NCI-H187 (cell line): ENCODE measurements at regions not wholly inside any gene's neighbourhood (a gene's known extent, or its start where the extent isn't known, plus 50 kb on each side); places are given as distances from the start of the nearest gene placed in this dataset.

Source experiments
- DNase-seq, 2 experiments: peaks; one replicate each; lab custom pipeline; 2025; lab: John Stamatoyannopoulos, UW

- no peak for DNase-seq
Observed at GRCh38 chr20:11389186-11389585, 528.5 kb upstream of the BTBD3 start.

GRCh38 chr20:11391591-11391990 is 526.1 kb upstream of the BTBD3 start:
- no peak for DNase-seq

- no peak for DNase-seq
Observed at GRCh38 chr20:11394145-11394833, 523.4 kb upstream of the BTBD3 start.

GRCh38 chr20:11395581-11395980 is 522.1 kb upstream of the BTBD3 start:
- no peak for DNase-seq

GRCh38 chr20:11401988-11402387 is 515.7 kb upstream of the BTBD3 start:
- no peak for DNase-seq

- no peak for DNase-seq
Observed at GRCh38 chr20:11403711-11404110, 514.0 kb upstream of the BTBD3 start.

- DNase-seq = no peak
Observed at GRCh38 chr20:11406877-11407276, 510.8 kb upstream of the BTBD3 start.

GRCh38 chr20:11409561-11409960 is 508.1 kb upstream of the BTBD3 start:
- no peak for DNase-seq

- no peak for DNase-seq
Observed at GRCh38 chr20:11411765-11412164, 505.9 kb upstream of the BTBD3 start.

- no peak for DNase-seq
Observed at GRCh38 chr20:11426948-11427347, 490.7 kb upstream of the BTBD3 start.

GRCh38 chr20:11429168-11429567 is 488.5 kb upstream of the BTBD3 start:
- DNase-seq = no peak

- no peak for DNase-seq
Observed at GRCh38 chr20:11429889-11430519, 487.7 kb upstream of the BTBD3 start.

GRCh38 chr20:11430652-11431051 is 487.0 kb upstream of the BTBD3 start:
- no peak for DNase-seq

GRCh38 chr20:11431621-11432020 is 486.1 kb upstream of the BTBD3 start:
- no peak for DNase-seq

- no peak for DNase-seq
Observed at GRCh38 chr20:11432407-11432806, 485.3 kb upstream of the BTBD3 start.

- no peak for DNase-seq
Observed at GRCh38 chr20:11436113-11436905, 481.4 kb upstream of the BTBD3 start.

GRCh38 chr20:11437090-11437489 is 480.6 kb upstream of the BTBD3 start:
- DNase-seq = no peak

- no peak for DNase-seq
Observed at GRCh38 chr20:11437611-11438380, 479.9 kb upstream of the BTBD3 start.

- no peak for DNase-seq
Observed at GRCh38 chr20:11438412-11438811, 479.3 kb upstream of the BTBD3 start.

- DNase-seq = no peak
Observed at GRCh38 chr20:11443382-11444119, 474.1 kb upstream of the BTBD3 start.

GRCh38 chr20:11445161-11445560 is 472.5 kb upstream of the BTBD3 start:
- no peak for DNase-seq

GRCh38 chr20:11445891-11446290 is 471.8 kb upstream of the BTBD3 start:
- no peak for DNase-seq
